GM10248 (cell line): ENCODE measurements at regions not wholly inside any gene's neighbourhood (a gene's known extent, or its start where the extent isn't known, plus 50 kb on each side); places are given as distances from the start of the nearest gene placed in this dataset.

Source experiments
- CTCF ChIA-PET: fragments of 300-600 bp; sonication (Branson Sonifier 250); formaldehyde crosslinking; extraction: SDS; loops from one replicate; lab custom pipeline; 2021; ENCODE audit warnings: antibody characterized with exemption; lab: Yijun Ruan, JAX
- POLR2A ChIA-PET: fragments of 350-650 bp; sonication (Branson Sonifier 250); formaldehyde crosslinking; extraction: SDS; loops from one replicate; lab custom pipeline; 2020; ENCODE audit warnings: antibody characterized with exemption; lab: Yijun Ruan, JAX
- DNase-seq: peaks from one replicate; pipeline ENCODE4 v3.0.0; 2012; ENCODE audit errors: extremely low spot score
- CTCF ChIP-seq: IDR thresholded peaks from 2 replicates; pipeline ENCODE4 v1.5.1; 2012; ENCODE audit warnings: mild to moderate bottlenecking, low read depth; ENCODE audit errors: extremely low read depth, missing control alignments, control extremely low read depth

DNA sequence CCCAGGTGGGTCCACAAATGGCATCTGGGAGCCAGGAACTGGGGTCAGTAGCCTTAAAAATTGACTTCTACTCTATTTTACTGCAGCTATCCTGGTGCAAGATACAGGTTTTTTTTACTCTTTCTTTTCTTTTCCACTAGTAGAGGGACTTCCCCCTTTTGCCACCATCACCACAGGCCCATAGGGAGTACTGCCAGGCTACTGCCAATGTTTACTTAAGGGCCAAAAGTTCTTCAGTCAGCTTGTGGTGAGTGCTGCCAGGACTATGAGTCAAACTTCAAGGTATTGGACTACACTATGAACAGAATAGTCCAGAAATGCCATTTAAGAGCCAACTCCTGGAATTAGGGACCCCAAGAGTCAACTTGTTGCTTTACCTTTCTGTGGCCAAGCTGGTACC, 94.7 kb downstream of the EDA2R start:
- DNase-seq: no peak
- TF ChIP-seq CTCF: no peak
- POLR2A ChIA-PET: no interaction called here
- CTCF ChIA-PET: interaction anchor here (1.7 kb wide), 1 partner anchor 14 kb away, joined by 4 read pairs; no protein-coding TSS in a partner anchor

DNA sequence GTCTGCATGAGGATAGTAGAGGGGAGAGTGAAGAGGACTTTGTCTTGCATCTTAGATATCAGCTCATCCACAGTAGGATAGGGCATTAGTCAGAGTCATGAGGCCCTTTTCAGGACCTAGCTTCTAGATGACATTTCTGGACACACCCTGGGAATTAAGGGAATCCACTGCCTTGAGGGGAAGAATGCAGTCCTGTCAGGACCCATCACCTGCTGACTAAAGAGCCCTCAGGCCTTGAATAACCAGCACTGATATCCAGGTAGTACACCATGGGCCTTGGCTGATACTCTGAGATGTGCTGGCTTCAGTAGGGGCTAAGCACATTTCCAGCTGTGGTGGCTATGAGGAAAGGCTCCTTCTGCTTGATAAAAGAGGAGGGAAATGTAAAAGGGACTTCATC, 134.4 kb downstream of the EDA2R start:
- CTCF ChIA-PET: no interaction called here
- TF ChIP-seq CTCF: no peak
- POLR2A ChIA-PET: no interaction called here
- no peak for DNase-seq

DNA sequence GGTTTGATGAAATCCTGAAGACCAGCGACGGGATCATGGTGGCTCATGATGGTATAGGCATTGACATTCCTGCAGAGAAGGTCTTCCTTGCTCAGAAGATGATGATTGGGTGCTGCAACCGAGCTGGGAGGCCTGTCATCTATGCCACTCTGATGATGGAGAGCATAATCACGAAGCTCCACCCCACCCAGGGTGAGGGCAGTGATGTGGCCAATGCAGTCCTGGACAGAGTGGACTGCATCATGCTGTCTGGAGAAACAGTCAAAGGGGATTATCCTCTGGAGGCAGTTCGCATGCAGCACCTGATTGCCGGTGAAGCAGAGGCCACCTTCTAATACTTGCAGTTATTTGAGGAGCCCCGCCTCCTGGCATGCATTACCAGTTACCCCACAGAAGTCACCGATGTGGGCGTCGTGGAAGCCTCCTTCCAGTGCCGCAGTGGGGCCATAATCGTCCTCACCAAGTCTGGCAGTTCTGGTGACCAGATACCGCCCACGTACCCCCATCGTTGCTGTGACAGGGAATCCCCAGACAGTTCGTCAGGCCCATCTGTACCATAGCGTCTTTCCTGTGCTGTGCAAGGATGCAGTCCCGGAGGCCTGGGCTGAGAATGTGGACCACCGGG, 140.1 kb downstream of the EDA2R start:
- ChIA-PET POLR2A (no interaction called here), CTCF (no interaction called here)
- no peak for TF ChIP-seq CTCF
- no peak for DNase-seq

DNA sequence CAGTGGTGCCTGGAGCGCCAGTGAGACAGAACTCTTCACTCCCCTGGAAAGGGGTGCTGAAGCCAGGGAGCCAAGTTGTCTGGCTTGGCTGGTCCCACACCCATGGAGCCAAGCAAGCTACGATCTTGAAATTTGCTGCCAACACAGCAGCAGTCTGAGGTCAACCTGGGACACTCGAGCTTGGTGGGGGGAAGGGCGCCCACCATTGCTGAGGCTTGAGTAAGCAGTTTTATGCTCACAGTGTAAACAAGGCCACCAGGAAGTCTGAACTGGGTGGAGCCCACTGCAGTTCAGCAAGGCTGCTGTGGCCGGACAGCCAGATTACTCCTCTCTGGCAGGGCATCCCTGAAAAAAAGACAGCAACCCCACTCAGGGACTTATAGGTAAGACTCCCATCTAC, 149.5 kb downstream of the EDA2R start:
- no peak for DNase-seq
- POLR2A ChIA-PET: no interaction called here
- no peak for TF ChIP-seq CTCF
- CTCF ChIA-PET: no interaction called here
